ENCODE measurements at regions not wholly inside any gene's neighbourhood (a gene's known extent, or its start where the extent isn't known, plus 50 kb on each side); places are given as distances from the start of the nearest gene placed in this dataset.

- TF ChIP-seq KDM4B (CRISPR knock-in tag; IDR thresholded peaks at IDR 0.05), result no peak
- TF ChIP-seq HMG20A (CRISPR knock-in tag; IDR thresholded peaks at IDR 0.05; ENCODE audit: borderline replicate concordance), result no peak
- TF ChIP-seq CTCF (CRISPR knock-in tag; IDR thresholded peaks at IDR 0.05), result no peak
- TF ChIP-seq SRSF1 (optimal IDR thresholded peaks at IDR 0.05; ENCODE audit: low read depth, low read length), result no peak
- no peak for TF ChIP-seq ZNF224 (CRISPR knock-in tag; IDR thresholded peaks at IDR 0.05)
- no peak for TF ChIP-seq ATF3 (CRISPR knock-in tag; IDR thresholded peaks at IDR 0.05)
- no peak for TF ChIP-seq TBX2 (CRISPR knock-in tag; IDR thresholded peaks at IDR 0.05; ENCODE audit: borderline replicate concordance)
- TF ChIP-seq CHD4 (IDR thresholded peaks at IDR 0.05; ENCODE audit: borderline replicate concordance, low read length), result no peak
- no peak for TF ChIP-seq MIXL1 (CRISPR knock-in tag; IDR thresholded peaks at IDR 0.05)
- TF ChIP-seq CBX1 (IDR thresholded peaks at IDR 0.05; ENCODE audit: low read depth), result no peak
- TF ChIP-seq POLR2AphosphoS5 (IDR thresholded peaks at IDR 0.05; ENCODE audit: low read depth, low read length), result no peak
These were observed 474.9 kb upstream of the JARID2 start for GRCh38 chr6:14771016-14771415.

Data from HepG2 (cell line).